ENCODE measurements at regions not wholly inside any gene's neighbourhood (a gene's known extent, or its start where the extent isn't known, plus 50 kb on each side); places are given as distances from the start of the nearest gene placed in this dataset.

- Histone ChIP-seq H3K27me3 (ENCODE audit: insufficient read depth, poor library complexity, severe bottlenecking) (no peaks in the 10 kb centered on the region), H3K9me3 (ENCODE audit: severe bottlenecking) (no peaks in the 10 kb centered on the region), H3K4me3 (ENCODE audit: severe bottlenecking) (no peak overlapping the region), H3K36me3 (ENCODE audit: low read depth) (no peaks in the 10 kb centered on the region), H3K4me1 (ENCODE audit: insufficient read depth, poor library complexity, severe bottlenecking) (no peaks in the 10 kb centered on the region), H3K27ac (ENCODE audit: poor library complexity, severe bottlenecking) (no peak overlapping the region)
- ATAC-seq (ENCODE audit: low read depth) (no peak), DNase-seq (ENCODE audit: low spot score) (no peak)
- no peak for TF ChIP-seq CTCF (IDR thresholded peaks at IDR 0.05; ENCODE audit: poor library complexity, severe bottlenecking)
Measured at GRCh38 chr4:114093221-114093715, 113.8 kb upstream of the ARSJ start.

GRCh38 chr4:114100288-114101031, 121.0 kb upstream of the ARSJ start:
- no peak for TF ChIP-seq CTCF (IDR thresholded peaks at IDR 0.05; ENCODE audit: poor library complexity, severe bottlenecking)
- DNase-seq (ENCODE audit: low spot score), result no peak
- no peak for ATAC-seq (ENCODE audit: low read depth)

GRCh38 chr4:114103908-114104307, 124.5 kb upstream of the ARSJ start:
- DNase-seq (ENCODE audit: low spot score) (no peak), ATAC-seq (ENCODE audit: low read depth) (no peak)
- Histone ChIP-seq H3K9me3 (ENCODE audit: severe bottlenecking) (no peaks in the 10 kb centered on the region), H3K4me3 (ENCODE audit: severe bottlenecking) (no peak overlapping the region), H3K36me3 (ENCODE audit: low read depth) (no peaks in the 10 kb centered on the region), H3K4me1 (ENCODE audit: insufficient read depth, poor library complexity, severe bottlenecking) (peaks cover 3% of the 10 kb centered on the region), H3K27ac (ENCODE audit: poor library complexity, severe bottlenecking) (no peak overlapping the region), H3K27me3 (ENCODE audit: insufficient read depth, poor library complexity, severe bottlenecking) (no peaks in the 10 kb centered on the region)
- no peak for TF ChIP-seq CTCF (IDR thresholded peaks at IDR 0.05; ENCODE audit: poor library complexity, severe bottlenecking)

More at GRCh38 chr4:114100288-114101031, 121.0 kb upstream of the ARSJ start:
- no peak overlapping the region for H3K27ac ChIP-seq (ENCODE audit: poor library complexity, severe bottlenecking)
- H3K4me3 ChIP-seq (ENCODE audit: severe bottlenecking), result no peak overlapping the region
- no peaks in the 10 kb centered on the region for H3K36me3 ChIP-seq (ENCODE audit: low read depth)
- H3K27me3 ChIP-seq (ENCODE audit: insufficient read depth, poor library complexity, severe bottlenecking), result no peaks in the 10 kb centered on the region
- peaks cover 3% of the 10 kb centered on the region for H3K4me1 ChIP-seq (ENCODE audit: insufficient read depth, poor library complexity, severe bottlenecking)
- H3K9me3 ChIP-seq (ENCODE audit: severe bottlenecking), result no peaks in the 10 kb centered on the region

- ATAC-seq (ENCODE audit: low read depth) (peak; percentile 60; the same call in 2 of the 3 replicates), DNase-seq (ENCODE audit: low spot score) (no peak)
- H3K27me3 ChIP-seq (ENCODE audit: insufficient read depth, poor library complexity, severe bottlenecking), result no peaks in the 10 kb centered on the region
- H3K4me3 ChIP-seq (ENCODE audit: severe bottlenecking), result no peak overlapping the region
- H3K4me1 ChIP-seq (ENCODE audit: insufficient read depth, poor library complexity, severe bottlenecking), result peaks cover 3% of the 10 kb centered on the region
- peak; percentile 17 for TF ChIP-seq CTCF (IDR thresholded peaks at IDR 0.05; ENCODE audit: poor library complexity, severe bottlenecking)
- H3K9me3 ChIP-seq (ENCODE audit: severe bottlenecking), result no peaks in the 10 kb centered on the region
- no peaks in the 10 kb centered on the region for H3K36me3 ChIP-seq (ENCODE audit: low read depth)
- no peak overlapping the region for H3K27ac ChIP-seq (ENCODE audit: poor library complexity, severe bottlenecking)
Measured at GRCh38 chr4:114108869-114109268, 129.4 kb upstream of the ARSJ start.

GRCh38 chr4:114109776-114110175, 130.3 kb upstream of the ARSJ start:
- DNase-seq (ENCODE audit: low spot score) (no peak), ATAC-seq (ENCODE audit: low read depth) (no peak)
- H3K4me1 ChIP-seq (ENCODE audit: insufficient read depth, poor library complexity, severe bottlenecking), result no peaks in the 10 kb centered on the region
- no peaks in the 10 kb centered on the region for H3K36me3 ChIP-seq (ENCODE audit: low read depth)
- no peaks in the 10 kb centered on the region for H3K9me3 ChIP-seq (ENCODE audit: severe bottlenecking)
- H3K27me3 ChIP-seq (ENCODE audit: insufficient read depth, poor library complexity, severe bottlenecking), result no peaks in the 10 kb centered on the region
- TF ChIP-seq CTCF (IDR thresholded peaks at IDR 0.05; ENCODE audit: poor library complexity, severe bottlenecking), result no peak
- no peak overlapping the region for H3K27ac ChIP-seq (ENCODE audit: poor library complexity, severe bottlenecking)
- H3K4me3 ChIP-seq (ENCODE audit: severe bottlenecking), result no peak overlapping the region

All from RWPE2 (cell line).